ENCODE measurements at regions not wholly inside any gene's neighbourhood (a gene's known extent, or its start where the extent isn't known, plus 50 kb on each side); places are given as distances from the start of the nearest gene placed in this dataset.

DNA sequence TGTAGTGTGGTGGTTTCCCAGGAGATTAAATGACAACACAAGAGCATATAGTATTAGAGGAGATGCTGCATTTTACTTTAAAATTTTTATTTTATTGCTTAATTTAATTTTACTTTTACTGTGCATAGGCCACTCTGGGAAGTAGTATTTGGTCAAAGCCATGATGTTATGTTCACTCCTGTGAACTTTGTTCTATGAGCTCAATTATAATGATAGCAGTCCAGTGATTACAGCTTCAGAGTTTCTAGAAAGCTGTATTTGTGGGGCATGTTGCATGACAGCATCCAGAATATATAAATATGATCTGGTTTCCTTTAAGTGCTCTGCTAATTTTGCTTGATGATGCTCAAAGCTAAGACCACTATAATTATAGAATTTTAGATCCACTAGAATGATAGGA lies 338.6 kb downstream of the NSUN3 start:
- no peak overlapping the region for H3K27ac ChIP-seq (ENCODE audit: low read depth, low read length)
- no peak for ATAC-seq
- BruUV-seq (replicated peaks): no TSS peak
- no peaks in the 10 kb centered on the region for H3K4me1 ChIP-seq (ENCODE audit: control insufficient read depth in 1 of 2, insufficient read depth in 2 of 2, low read length in 2 of 2)
- no peaks in the 10 kb centered on the region for H3K9me2 ChIP-seq (ENCODE audit: insufficient read depth)
- no peak for DNase-seq (ENCODE audit: low read depth, low spot score)
- TF ChIP-seq, protein P1, sequence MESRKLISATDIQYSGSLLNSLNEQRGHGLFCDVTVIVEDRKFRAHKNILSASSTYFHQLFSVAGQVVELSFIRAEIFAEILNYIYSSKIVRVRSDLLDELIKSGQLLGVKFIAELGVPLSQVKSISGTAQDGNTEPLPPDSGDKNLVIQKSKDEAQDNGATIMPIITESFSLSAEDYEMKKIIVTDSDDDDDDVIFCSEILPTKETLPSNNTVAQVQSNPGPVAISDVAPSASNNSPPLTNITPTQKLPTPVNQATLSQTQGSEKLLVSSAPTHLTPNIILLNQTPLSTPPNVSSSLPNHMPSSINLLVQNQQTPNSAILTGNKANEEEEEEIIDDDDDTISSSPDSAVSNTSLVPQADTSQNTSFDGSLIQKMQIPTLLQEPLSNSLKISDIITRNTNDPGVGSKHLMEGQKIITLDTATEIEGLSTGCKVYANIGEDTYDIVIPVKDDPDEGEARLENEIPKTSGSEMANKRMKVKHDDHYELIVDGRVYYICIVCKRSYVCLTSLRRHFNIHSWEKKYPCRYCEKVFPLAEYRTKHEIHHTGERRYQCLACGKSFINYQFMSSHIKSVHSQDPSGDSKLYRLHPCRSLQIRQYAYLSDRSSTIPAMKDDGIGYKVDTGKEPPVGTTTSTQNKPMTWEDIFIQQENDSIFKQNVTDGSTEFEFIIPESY (IDR thresholded peaks at IDR 0.05; ENCODE audit: extremely low read depth, insufficient replicate concordance, low read length): no peak
- H2AFZ ChIP-seq (ENCODE audit: low read depth, low read length, poor library complexity, severe bottlenecking): no peak overlapping the region
- no peak overlapping the region for H3K4me2 ChIP-seq (ENCODE audit: low read length)
- ChIA-PET POLR2A (no interaction called here), RAD21 (ENCODE audit: low non-redundant PET in 1 of 2, low total read pairs in 2 of 2, uncharacterized antibody in 2 of 2, unreplicated experiment in 2 of 2) (no interaction called here), CTCF (no interaction called here)
- H3K9ac ChIP-seq (ENCODE audit: low read length): no peak overlapping the region
- peaks cover 0 to 7% of the 10 kb centered on the region in 2 experiments; a peak in 1 of 4 replicates for H3K9me3 ChIP-seq (ENCODE audit: control insufficient read depth in 1 of 2, insufficient read depth in 1 of 2, low read depth in 1 of 2, low read length in 2 of 2)
- no peaks in the 10 kb centered on the region for H3K36me3 ChIP-seq (ENCODE audit: control insufficient read depth in 1 of 2, insufficient read depth in 2 of 2, low read length in 2 of 2)
- intact Hi-C loops (cut with micrococcal nuclease): no loop called here
- no peaks in the 10 kb centered on the region for H3K79me2 ChIP-seq (ENCODE audit: insufficient read depth, low read length)
- H4K20me1 ChIP-seq (ENCODE audit: insufficient read depth): no peaks in the 10 kb centered on the region
- no peaks in the 10 kb centered on the region for H3K27me3 ChIP-seq (ENCODE audit: insufficient read depth, low read length)
- H3K4me3 ChIP-seq (replicated peaks in 1 of 2; ENCODE audit: low read depth in 1 of 2, low read length in 2 of 2): no peak overlapping the region

DNA sequence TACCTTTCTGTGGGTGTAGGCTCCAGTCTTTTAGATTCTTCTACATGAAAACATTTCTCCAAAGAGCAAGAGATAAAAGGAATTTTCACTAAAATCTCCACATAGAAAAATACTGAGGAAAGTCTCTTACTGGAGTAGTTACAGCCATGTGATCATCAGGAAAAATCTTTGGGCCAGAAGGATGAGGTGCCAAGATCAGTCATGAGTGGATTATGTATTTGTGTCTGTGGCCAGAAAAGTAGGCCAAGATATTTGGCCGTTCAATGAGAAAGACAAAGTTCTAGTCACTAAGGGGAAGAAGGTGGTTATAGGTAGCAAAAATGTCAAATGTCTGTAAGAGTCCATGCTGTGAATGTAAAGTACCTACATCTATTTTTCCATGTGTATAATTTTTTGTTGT lies 339.3 kb downstream of the NSUN3 start:
- ChIA-PET RAD21 (ENCODE audit: low non-redundant PET in 1 of 2, low total read pairs in 2 of 2, uncharacterized antibody in 2 of 2, unreplicated experiment in 2 of 2) (no interaction called here), POLR2A (no interaction called here), CTCF (no interaction called here)
- Histone ChIP-seq H3K79me2 (ENCODE audit: insufficient read depth, low read length) (no peaks in the 10 kb centered on the region), H3K27me3 (ENCODE audit: insufficient read depth, low read length) (no peaks in the 10 kb centered on the region), H3K4me3 (replicated peaks in 1 of 2; ENCODE audit: low read depth in 1 of 2, low read length in 2 of 2) (no peak overlapping the region), H4K20me1 (ENCODE audit: insufficient read depth) (no peaks in the 10 kb centered on the region), H3K4me1 (ENCODE audit: control insufficient read depth in 1 of 2, insufficient read depth in 2 of 2, low read length in 2 of 2) (no peaks in the 10 kb centered on the region), H3K9me2 (ENCODE audit: insufficient read depth) (no peaks in the 10 kb centered on the region), H3K27ac (ENCODE audit: low read depth, low read length) (no peak overlapping the region), H3K9ac (ENCODE audit: low read length) (no peak overlapping the region), H3K4me2 (ENCODE audit: low read length) (no peak overlapping the region), H3K36me3 (ENCODE audit: control insufficient read depth in 1 of 2, insufficient read depth in 2 of 2, low read length in 2 of 2) (no peaks in the 10 kb centered on the region), H2AFZ (ENCODE audit: low read depth, low read length, poor library complexity, severe bottlenecking) (no peak overlapping the region), H3K9me3 (ENCODE audit: control insufficient read depth in 1 of 2, insufficient read depth in 1 of 2, low read depth in 1 of 2, low read length in 2 of 2) (peaks cover 0 to 10% of the 10 kb centered on the region in 2 experiments; a peak in 1 of 4 replicates)
- ATAC-seq: no peak
- intact Hi-C loops (cut with micrococcal nuclease): no loop called here
- no TSS peak for BruUV-seq (replicated peaks)
- no peak for TF ChIP-seq CEBPB (IDR thresholded peaks at IDR 0.05; ENCODE audit: low read depth)
- TF ChIP-seq ZFX (IDR thresholded peaks at IDR 0.05): no peak
- TF ChIP-seq TCF7L2 (IDR thresholded peaks at IDR 0.05; ENCODE audit: borderline replicate concordance, extremely low read depth, insufficient read depth, insufficient read length): no peak
- no peak for TF ChIP-seq ELF1 (IDR thresholded peaks at IDR 0.05; ENCODE audit: borderline replicate concordance, low read depth)
- TF ChIP-seq, protein P2, sequence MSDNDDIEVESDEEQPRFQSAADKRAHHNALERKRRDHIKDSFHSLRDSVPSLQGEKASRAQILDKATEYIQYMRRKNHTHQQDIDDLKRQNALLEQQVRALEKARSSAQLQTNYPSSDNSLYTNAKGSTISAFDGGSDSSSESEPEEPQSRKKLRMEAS (IDR thresholded peaks at IDR 0.05): no peak
- TF ChIP-seq JUND (IDR thresholded peaks at IDR 0.05): no peak
- no peak for DNase-seq (ENCODE audit: low read depth, low spot score)
